ENCODE measurements at regions not wholly inside any gene's neighbourhood (a gene's known extent, or its start where the extent isn't known, plus 50 kb on each side); places are given as distances from the start of the nearest gene placed in this dataset.
A peak's percentile ranks its signal among the peaks of the same experiment; 100 is the strongest.

- ChIA-PET CTCF (ENCODE audit: partially characterized antibody) (interaction anchor here (3.3 kb wide), 1 partner anchor 13 kb away, joined by 26 read pairs; no protein-coding TSS in a partner anchor), POLR2A (ENCODE audit: partially characterized antibody) (interaction anchor here (2.6 kb wide), 1 partner anchor 13 kb away, joined by 13 read pairs; no protein-coding TSS in a partner anchor)
Observed at GRCh38 chr7:70975754-70976153, 156.2 kb upstream of the GALNT17 start.

More at GRCh38 chr7:70975754-70976153, 156.2 kb upstream of the GALNT17 start:
- Histone ChIP-seq H3K4me3 (ENCODE audit: extremely low read depth in 1 of 4, insufficient read depth in 2 of 4, low read depth in 3 of 4, low read length in 4 of 4) (no peak overlapping the region), H2BK15ac (ENCODE audit: low read length) (no peak overlapping the region), H3K14ac (ENCODE audit: insufficient read length) (no peak overlapping the region), H3K9ac (replicated peaks in 1 of 4; ENCODE audit: extremely low read depth in 1 of 4, low read depth in 3 of 4, low read length in 3 of 4) (no peak overlapping the region), H2BK20ac (ENCODE audit: low read length) (no peak overlapping the region), H3K79me2 (ENCODE audit: control insufficient read depth in 1 of 2, insufficient read depth in 2 of 2, low read length in 2 of 2) (no peaks in the 10 kb centered on the region), H3K56ac (replicated peaks; ENCODE audit: insufficient read length, low read depth, low read length) (no peak overlapping the region), H3K36me3 (ENCODE audit: control insufficient read depth in 2 of 4, insufficient read depth in 4 of 4, low read length in 3 of 4) (no peaks in the 10 kb centered on the region), H4K8ac (ENCODE audit: extremely low read depth, insufficient read depth, low read length) (no peak overlapping the region), H2AK5ac (ENCODE audit: low read depth, low read length) (no peak overlapping the region), H3K27me3 (replicated peaks in 1 of 4; ENCODE audit: control insufficient read depth in 3 of 4, extremely low read depth in 1 of 4, insufficient read depth in 3 of 4, low read length in 3 of 4) (no peaks in the 10 kb centered on the region), H3K79me1 (ENCODE audit: low read depth, low read length) (no peaks in the 10 kb centered on the region), H3K23ac (ENCODE audit: insufficient read length) (no peak overlapping the region), H3K9me3 (ENCODE audit: insufficient read depth in 2 of 2, low read depth in 1 of 2, low read length in 1 of 2) (peaks cover 5 to 12% of the 10 kb centered on the region in 2 experiments; a peak in 3 of 4 replicates), H4K91ac (replicated peaks; ENCODE audit: insufficient read length, low read length) (no peak overlapping the region), H4K5ac (ENCODE audit: insufficient read length, low read depth, low read length) (no peak overlapping the region), H3K23me2 (ENCODE audit: low read depth, low read length) (no peaks in the 10 kb centered on the region), H3K4me1 (replicated peaks in 1 of 4; ENCODE audit: control insufficient read depth in 3 of 4, insufficient read depth in 4 of 4, low read length in 3 of 4) (no peaks in the 10 kb centered on the region), H2BK120ac (replicated peaks; ENCODE audit: low read depth, low read length) (no peak overlapping the region), H3K27ac (ENCODE audit: low read depth, low read length) (no peak overlapping the region), H2BK5ac (ENCODE audit: low read depth, low read length) (no peak overlapping the region), H3K18ac (ENCODE audit: extremely low read depth, low read length) (no peak overlapping the region), H3K4ac (replicated peaks; ENCODE audit: insufficient read length, low read depth, low read length) (no peak overlapping the region), H2BK12ac (ENCODE audit: low read depth, low read length) (no peak overlapping the region), H2AFZ (ENCODE audit: low read length) (no peak overlapping the region), H4K20me1 (replicated peaks in 1 of 2; ENCODE audit: control insufficient read depth in 1 of 2, insufficient read depth in 2 of 2, low read length in 2 of 2) (no peaks in the 10 kb centered on the region), H3K4me2 (ENCODE audit: insufficient read depth in 1 of 2, low read depth in 2 of 2, low read length in 2 of 2) (no peak overlapping the region)
- DNase-seq (ENCODE audit: low read depth in 1 of 2, low spot score in 2 of 2) (peak in 1 of 2 experiments; percentile 17), FAIRE-seq (no peak)
- TF ChIP-seq USF2 (IDR thresholded peaks at IDR 0.05; ENCODE audit: low read length) (no peak), MAFK (IDR thresholded peaks at IDR 0.05; ENCODE audit: low read depth, low read length) (no peak), TEAD4 (IDR thresholded peaks at IDR 0.05; ENCODE audit: low read depth, low read length) (no peak), ATF3 (IDR thresholded peaks at IDR 0.05; ENCODE audit: insufficient read depth, low read depth, low read length) (no peak), BACH1 (IDR thresholded peaks at IDR 0.05; ENCODE audit: low read length) (no peak), E2F6 (IDR thresholded peaks at IDR 0.05) (no peak), CHD2 (IDR thresholded peaks at IDR 0.05; ENCODE audit: low read length) (no peak)

All from H1 (cell line).